Activated CD8-positive, alpha-beta T cell treated with anti-CD3 and anti-CD28 coated beads for 36 hours (primary cell): ENCODE measurements at regions not wholly inside any gene's neighbourhood (a gene's known extent, or its start where the extent isn't known, plus 50 kb on each side); places are given as distances from the start of the nearest gene placed in this dataset.

Source experiments
- ATAC-seq: fragments of 200-7000 bp; cut with Tn5 transposase; one replicate; pipeline ENCODE4 v1.10.0; 2021; ENCODE audit warnings: mild to moderate bottlenecking, moderate library complexity
- CTCF ChIA-PET: fragments of 350-600 bp; sonication (Branson Sonifier 250); formaldehyde crosslinking; loops from one replicate; lab custom pipeline; 2021; ENCODE audit warnings: antibody characterized with exemption; lab: Charles Lee
- POLR2A ChIA-PET: fragments of 350-600 bp; sonication (Branson Sonifier 250); formaldehyde crosslinking; loops from one replicate; lab custom pipeline; 2021; ENCODE audit warnings: antibody characterized with exemption; lab: Charles Lee
- DNase-seq: peaks from one replicate; pipeline ENCODE4 v3.0.0-alpha.2; 2020
- H3K27ac Mint-ChIP-seq: one replicate; pipeline ENCODE4 v1.8.0; 2021; ENCODE audit warnings: mild to moderate bottlenecking, mixed read lengths
- H3K27me3 Mint-ChIP-seq: one replicate; pipeline ENCODE4 v1.8.0; 2021; ENCODE audit warnings: mixed read lengths
- H3K36me3 Mint-ChIP-seq: one replicate; pipeline ENCODE4 v1.8.0; 2021; ENCODE audit warnings: low read depth, mixed read lengths
- H3K4me1 Mint-ChIP-seq: one replicate; pipeline ENCODE4 v1.8.0; 2021; ENCODE audit warnings: low read depth, mixed read lengths
- H3K4me3 Mint-ChIP-seq: one replicate; pipeline ENCODE4 v1.8.0; 2021; ENCODE audit warnings: mild to moderate bottlenecking, moderate library complexity, mixed read lengths
- H3K9me3 Mint-ChIP-seq: one replicate; pipeline ENCODE4 v1.8.0; 2021; ENCODE audit warnings: mixed read lengths
- intact Hi-C: fragments of 100-400 bp; cut with micrococcal nuclease; formaldehyde crosslinking; loops from one replicate; pipeline ENCODE4 v1.10.0; 2022
- TF ChIP-seq, protein P1 (sequence below): fragments of 200-600 bp; IDR thresholded peaks from one replicate; pipeline ENCODE4 v1.8.0; 2022; ENCODE audit warnings: antibody characterized with exemption, mild to moderate bottlenecking

DNA sequence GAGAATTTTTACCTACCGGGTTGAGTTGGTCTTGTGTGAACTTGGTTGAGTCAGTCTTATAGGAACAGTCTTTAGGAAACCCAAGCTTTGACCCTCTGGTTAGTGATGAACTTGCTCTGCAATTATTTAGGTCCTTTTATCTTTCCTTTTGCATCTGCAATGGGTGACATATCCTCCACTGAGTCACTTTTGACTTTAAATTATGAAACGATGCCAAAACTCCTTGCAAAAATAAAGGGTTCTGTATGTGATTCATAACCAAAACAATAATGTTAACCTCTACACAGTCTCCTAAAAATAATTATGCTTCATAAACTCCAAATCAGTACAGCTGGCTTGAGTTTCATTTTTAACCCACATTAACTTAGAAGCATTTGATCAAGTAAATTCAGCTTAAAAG lies 979.4 kb downstream of the GALC start:
- Mint-ChIP-seq H3K4me1 (no peaks in the 10 kb centered on the region), H3K4me3 (no peak overlapping the region), H3K9me3 (no peaks in the 10 kb centered on the region), H3K27ac (no peak overlapping the region), H3K36me3 (no peaks in the 10 kb centered on the region), H3K27me3 (no peaks in the 10 kb centered on the region)
- CTCF ChIA-PET, result interaction anchor here (1.2 kb wide), 1 partner anchor 14 kb away, joined by 3 read pairs; no protein-coding TSS in a partner anchor
- ATAC-seq, result no peak
- intact Hi-C loops, result no loop called here
- no peak for DNase-seq
- TF ChIP-seq, protein P1, sequence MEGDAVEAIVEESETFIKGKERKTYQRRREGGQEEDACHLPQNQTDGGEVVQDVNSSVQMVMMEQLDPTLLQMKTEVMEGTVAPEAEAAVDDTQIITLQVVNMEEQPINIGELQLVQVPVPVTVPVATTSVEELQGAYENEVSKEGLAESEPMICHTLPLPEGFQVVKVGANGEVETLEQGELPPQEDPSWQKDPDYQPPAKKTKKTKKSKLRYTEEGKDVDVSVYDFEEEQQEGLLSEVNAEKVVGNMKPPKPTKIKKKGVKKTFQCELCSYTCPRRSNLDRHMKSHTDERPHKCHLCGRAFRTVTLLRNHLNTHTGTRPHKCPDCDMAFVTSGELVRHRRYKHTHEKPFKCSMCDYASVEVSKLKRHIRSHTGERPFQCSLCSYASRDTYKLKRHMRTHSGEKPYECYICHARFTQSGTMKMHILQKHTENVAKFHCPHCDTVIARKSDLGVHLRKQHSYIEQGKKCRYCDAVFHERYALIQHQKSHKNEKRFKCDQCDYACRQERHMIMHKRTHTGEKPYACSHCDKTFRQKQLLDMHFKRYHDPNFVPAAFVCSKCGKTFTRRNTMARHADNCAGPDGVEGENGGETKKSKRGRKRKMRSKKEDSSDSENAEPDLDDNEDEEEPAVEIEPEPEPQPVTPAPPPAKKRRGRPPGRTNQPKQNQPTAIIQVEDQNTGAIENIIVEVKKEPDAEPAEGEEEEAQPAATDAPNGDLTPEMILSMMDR, result no peak
- POLR2A ChIA-PET, result no interaction called here

DNA sequence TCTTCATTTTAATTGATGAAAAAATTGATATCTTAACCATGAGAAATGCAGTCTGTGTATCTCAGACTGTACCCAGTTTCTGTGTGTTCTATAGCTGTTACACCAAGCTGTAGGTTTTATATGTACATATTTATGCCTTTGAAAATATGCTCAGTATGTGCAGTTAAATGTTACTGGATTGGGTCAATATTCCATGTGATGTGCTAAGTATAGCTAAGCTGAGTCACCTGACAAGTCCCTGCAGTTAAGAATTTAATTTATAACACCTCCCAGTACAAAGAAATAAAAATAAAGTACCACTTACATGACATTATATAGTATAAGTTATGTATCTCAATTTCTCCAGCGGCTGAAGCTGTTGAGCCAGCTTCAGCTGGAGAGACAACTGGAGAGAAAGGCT lies 984.0 kb downstream of the GALC start:
- Mint-ChIP-seq H3K27ac (no peak overlapping the region), H3K4me1 (no peaks in the 10 kb centered on the region), H3K36me3 (no peaks in the 10 kb centered on the region), H3K9me3 (peaks cover 6% of the 10 kb centered on the region), H3K27me3 (no peaks in the 10 kb centered on the region), H3K4me3 (no peak overlapping the region)
- ATAC-seq, result no peak
- ChIA-PET CTCF (no interaction called here), POLR2A (no interaction called here)
- intact Hi-C loops, result no loop called here
- DNase-seq, result no peak
- TF ChIP-seq, protein P1, result no peak

DNA sequence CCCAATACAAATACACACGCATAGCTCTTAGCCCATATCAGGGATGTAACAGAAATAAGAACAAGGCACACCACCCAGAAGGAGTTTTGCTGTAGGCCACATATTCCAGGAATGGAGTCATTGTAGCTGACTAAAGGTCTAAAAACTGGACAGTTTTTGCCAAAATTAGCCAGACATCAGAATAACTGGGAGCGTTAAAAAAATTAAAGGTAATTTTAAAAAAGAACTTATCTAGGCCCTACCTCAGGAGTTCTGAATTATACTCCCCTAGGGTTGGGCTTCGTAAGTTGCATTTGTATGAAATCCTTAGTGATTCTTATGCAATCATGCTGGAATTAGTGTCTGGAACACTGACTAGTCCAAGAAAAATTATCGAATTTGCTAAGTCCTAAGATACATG lies 987.7 kb downstream of the GALC start:
- intact Hi-C loops, result no loop called here
- ATAC-seq, result no peak
- CTCF ChIA-PET, result no interaction called here

DNA sequence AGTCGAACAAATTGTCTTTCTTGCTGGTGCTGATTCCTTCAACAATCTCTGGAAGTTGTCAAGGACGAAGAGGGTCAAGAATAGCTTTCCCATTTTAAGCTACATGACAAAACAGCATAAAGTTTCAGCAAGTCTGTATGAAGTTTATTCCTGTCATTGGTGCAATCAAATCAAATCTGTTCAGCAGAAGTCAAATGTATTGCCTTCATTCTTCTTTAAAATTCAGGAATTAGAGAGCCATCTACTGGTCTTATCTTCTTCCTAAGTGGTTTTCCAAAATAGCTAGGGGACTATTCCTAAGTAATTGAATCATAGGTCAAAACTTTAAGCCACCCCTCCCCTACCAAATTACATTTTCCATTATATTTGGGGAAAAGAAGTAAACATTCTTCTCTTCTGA lies 990.2 kb downstream of the GALC start:
- no peak overlapping the region for H3K27ac Mint-ChIP-seq
- TF ChIP-seq, protein P1, result no peak
- H3K4me1 Mint-ChIP-seq, result no peaks in the 10 kb centered on the region
- no peak overlapping the region for H3K4me3 Mint-ChIP-seq
- ChIA-PET CTCF (no interaction called here), POLR2A (no interaction called here)
- H3K36me3 Mint-ChIP-seq, result no peaks in the 10 kb centered on the region
- H3K9me3 Mint-ChIP-seq, result peaks cover under 1% of the 10 kb centered on the region
- ATAC-seq, result no peak
- DNase-seq, result no peak
- H3K27me3 Mint-ChIP-seq, result no peaks in the 10 kb centered on the region
- intact Hi-C loops, result no loop called here

More for the DNA sequence above, 987.7 kb downstream of the GALC start:
- POLR2A ChIA-PET, result no interaction called here
- H3K4me3 Mint-ChIP-seq, result no peak overlapping the region
- H3K27ac Mint-ChIP-seq, result no peak overlapping the region
- no peaks in the 10 kb centered on the region for H3K27me3 Mint-ChIP-seq
- TF ChIP-seq, protein P1, result no peak
- no peaks in the 10 kb centered on the region for H3K36me3 Mint-ChIP-seq
- H3K9me3 Mint-ChIP-seq, result peaks cover 6% of the 10 kb centered on the region
- H3K4me1 Mint-ChIP-seq, result no peaks in the 10 kb centered on the region
- DNase-seq, result no peak

DNA sequence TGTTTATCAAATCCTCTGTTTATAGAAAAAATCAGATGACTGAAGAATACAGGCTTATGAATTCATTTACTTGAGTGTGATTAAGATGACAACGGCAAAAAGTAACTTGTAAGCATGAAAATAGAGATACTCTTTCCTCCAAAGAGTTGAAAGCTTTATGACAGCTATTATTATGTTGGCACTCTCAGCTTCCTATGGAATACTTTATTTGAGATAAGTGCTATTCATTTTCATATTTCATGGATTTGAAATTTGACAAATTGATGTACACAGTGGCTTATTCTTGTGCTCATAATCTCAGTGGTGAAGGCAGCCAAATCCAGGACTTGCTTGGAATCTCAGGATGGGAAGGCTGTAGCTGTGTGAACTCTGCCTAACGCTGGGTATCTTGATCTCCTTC lies 991.6 kb downstream of the GALC start:
- ATAC-seq (no peak), DNase-seq (no peak)
- no peaks in the 10 kb centered on the region for H3K4me1 Mint-ChIP-seq
- no peaks in the 10 kb centered on the region for H3K9me3 Mint-ChIP-seq
- no peak overlapping the region for H3K27ac Mint-ChIP-seq
- intact Hi-C loops, result no loop called here
- H3K36me3 Mint-ChIP-seq, result no peaks in the 10 kb centered on the region
- ChIA-PET CTCF (no interaction called here), POLR2A (no interaction called here)
- TF ChIP-seq, protein P1, result no peak
- H3K27me3 Mint-ChIP-seq, result no peaks in the 10 kb centered on the region
- no peak overlapping the region for H3K4me3 Mint-ChIP-seq
